ENCODE measurements at regions not wholly inside any gene's neighbourhood (a gene's known extent, or its start where the extent isn't known, plus 50 kb on each side); places are given as distances from the start of the nearest gene placed in this dataset.
A peak's percentile ranks its signal among the peaks of the same experiment; 100 is the strongest.

- peaks cover 8% of the 10 kb centered on the region for H3K36me3 Mint-ChIP-seq (ENCODE audit: low read depth, unreplicated experiment)
- no peaks in the 10 kb centered on the region for H3K79me2 ChIP-seq (ENCODE audit: insufficient read depth, low read length)
- DNase-seq (ENCODE audit: low read depth) (no peak), FAIRE-seq (no peak)
- H3K4me1 Mint-ChIP-seq (ENCODE audit: low read depth, unreplicated experiment) = no peaks in the 10 kb centered on the region
- no peaks in the 10 kb centered on the region for H3K4me1 ChIP-seq (ENCODE audit: insufficient read depth, low read length)
- no peaks in the 10 kb centered on the region for H3K36me3 ChIP-seq (ENCODE audit: insufficient read depth, low read length)
- no peaks in the 10 kb centered on the region for H3K27me3 Mint-ChIP-seq (ENCODE audit: low read depth, unreplicated experiment)
- H3K4me3 ChIP-seq (ENCODE audit: insufficient read depth, low read depth, low read length) = no peak overlapping the region
- TF ChIP-seq EZH2 (IDR thresholded peaks at IDR 0.05; ENCODE audit: insufficient read depth, low read length) = no peak
- TF ChIP-seq, protein P1, sequence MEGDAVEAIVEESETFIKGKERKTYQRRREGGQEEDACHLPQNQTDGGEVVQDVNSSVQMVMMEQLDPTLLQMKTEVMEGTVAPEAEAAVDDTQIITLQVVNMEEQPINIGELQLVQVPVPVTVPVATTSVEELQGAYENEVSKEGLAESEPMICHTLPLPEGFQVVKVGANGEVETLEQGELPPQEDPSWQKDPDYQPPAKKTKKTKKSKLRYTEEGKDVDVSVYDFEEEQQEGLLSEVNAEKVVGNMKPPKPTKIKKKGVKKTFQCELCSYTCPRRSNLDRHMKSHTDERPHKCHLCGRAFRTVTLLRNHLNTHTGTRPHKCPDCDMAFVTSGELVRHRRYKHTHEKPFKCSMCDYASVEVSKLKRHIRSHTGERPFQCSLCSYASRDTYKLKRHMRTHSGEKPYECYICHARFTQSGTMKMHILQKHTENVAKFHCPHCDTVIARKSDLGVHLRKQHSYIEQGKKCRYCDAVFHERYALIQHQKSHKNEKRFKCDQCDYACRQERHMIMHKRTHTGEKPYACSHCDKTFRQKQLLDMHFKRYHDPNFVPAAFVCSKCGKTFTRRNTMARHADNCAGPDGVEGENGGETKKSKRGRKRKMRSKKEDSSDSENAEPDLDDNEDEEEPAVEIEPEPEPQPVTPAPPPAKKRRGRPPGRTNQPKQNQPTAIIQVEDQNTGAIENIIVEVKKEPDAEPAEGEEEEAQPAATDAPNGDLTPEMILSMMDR (IDR thresholded peaks at IDR 0.05; ENCODE audit: insufficient read depth, low read depth, low read length) = no peak
- H3K9ac ChIP-seq (ENCODE audit: low read length) = no peak overlapping the region
- H3K9me3 ChIP-seq (ENCODE audit: insufficient read depth, low read depth, low read length) = no peaks in the 10 kb centered on the region
- H3K27me3 ChIP-seq (ENCODE audit: insufficient read depth, low read length) = no peaks in the 10 kb centered on the region
- H3K27ac Mint-ChIP-seq (ENCODE audit: unreplicated experiment) = no peak overlapping the region
- no peaks in the 10 kb centered on the region for H3K9me3 Mint-ChIP-seq (ENCODE audit: unreplicated experiment)
- no peaks in the 10 kb centered on the region for H4K20me1 ChIP-seq (ENCODE audit: insufficient read depth, low read length)
- no peak overlapping the region for H3K4me3 Mint-ChIP-seq (ENCODE audit: unreplicated experiment)
- H3K27ac ChIP-seq (ENCODE audit: low read depth, low read length) = no peak overlapping the region
- H3K4me2 ChIP-seq (ENCODE audit: low read length) = no peak overlapping the region
- no peak overlapping the region for H2AFZ ChIP-seq (ENCODE audit: low read depth, low read length)
Observed at GRCh38 chr12:100737168-100737567, 57.4 kb upstream of the ANO4 start.

- no peak overlapping the region for H3K4me3 ChIP-seq (ENCODE audit: insufficient read depth, low read depth, low read length)
- Mint-ChIP-seq H3K27ac (ENCODE audit: unreplicated experiment) (no peak overlapping the region), H3K9me3 (ENCODE audit: unreplicated experiment) (no peaks in the 10 kb centered on the region), H3K36me3 (ENCODE audit: low read depth, unreplicated experiment) (peaks cover 8% of the 10 kb centered on the region), H3K4me1 (ENCODE audit: low read depth, unreplicated experiment) (no peaks in the 10 kb centered on the region), H3K27me3 (ENCODE audit: low read depth, unreplicated experiment) (no peaks in the 10 kb centered on the region), H3K4me3 (ENCODE audit: unreplicated experiment) (no peak overlapping the region)
- H3K4me2 ChIP-seq (ENCODE audit: low read length) = no peak overlapping the region
- no peaks in the 10 kb centered on the region for H3K79me2 ChIP-seq (ENCODE audit: insufficient read depth, low read length)
- no peak overlapping the region for H3K27ac ChIP-seq (ENCODE audit: low read depth, low read length)
- TF ChIP-seq EZH2 (IDR thresholded peaks at IDR 0.05; ENCODE audit: insufficient read depth, low read length) = no peak
- TF ChIP-seq, protein P1 (IDR thresholded peaks at IDR 0.05; ENCODE audit: insufficient read depth, low read depth, low read length) = no peak
- H2AFZ ChIP-seq (ENCODE audit: low read depth, low read length) = no peak overlapping the region
- no peaks in the 10 kb centered on the region for H3K4me1 ChIP-seq (ENCODE audit: insufficient read depth, low read length)
- H3K9me3 ChIP-seq (ENCODE audit: insufficient read depth, low read depth, low read length) = no peaks in the 10 kb centered on the region
- no peak overlapping the region for H3K9ac ChIP-seq (ENCODE audit: low read length)
- no peaks in the 10 kb centered on the region for H3K27me3 ChIP-seq (ENCODE audit: insufficient read depth, low read length)
- H4K20me1 ChIP-seq (ENCODE audit: insufficient read depth, low read length) = no peaks in the 10 kb centered on the region
- no peak for FAIRE-seq
- no peaks in the 10 kb centered on the region for H3K36me3 ChIP-seq (ENCODE audit: insufficient read depth, low read length)
- DNase-seq (ENCODE audit: low read depth) = no peak
Observed at GRCh38 chr12:100738086-100738485, 56.5 kb upstream of the ANO4 start.

DNA sequence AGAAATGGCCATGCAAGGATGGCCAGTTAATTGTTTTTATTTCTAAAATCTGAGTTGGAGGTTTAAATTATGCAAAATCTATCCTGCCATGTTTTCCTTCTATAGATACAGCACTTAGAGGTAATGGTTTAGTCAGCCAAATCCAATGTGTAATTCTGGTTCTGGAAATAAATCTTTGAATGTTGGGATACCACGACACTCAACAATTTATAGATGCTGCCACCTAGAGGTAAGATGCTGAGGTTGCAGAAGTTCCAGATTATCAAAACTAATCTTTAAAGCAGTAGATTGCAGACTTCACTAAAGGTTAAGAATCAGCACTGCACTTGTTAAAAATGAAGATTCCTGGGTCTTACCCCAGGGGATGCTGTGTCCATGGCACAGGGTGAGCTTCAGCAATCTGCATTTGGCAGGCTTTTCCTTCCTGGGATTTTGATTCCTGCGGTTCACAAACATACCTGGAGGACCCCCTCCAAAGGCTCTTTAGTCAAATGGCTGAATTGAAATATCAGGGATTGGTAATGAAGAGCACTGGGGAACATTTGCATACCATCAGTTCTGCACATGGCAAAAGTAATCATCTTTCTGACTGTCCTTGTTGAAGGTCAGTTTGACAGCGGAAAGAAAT is 53.4 kb upstream of the ANO4 start:
- Histone ChIP-seq H2AFZ (ENCODE audit: low read depth, low read length) (no peak overlapping the region), H3K4me2 (ENCODE audit: low read length) (no peak overlapping the region)
- TF ChIP-seq EZH2 (IDR thresholded peaks at IDR 0.05; ENCODE audit: insufficient read depth, low read length) = no peak
- TF ChIP-seq, protein P1 (IDR thresholded peaks at IDR 0.05; ENCODE audit: insufficient read depth, low read depth, low read length) = peak; percentile 75

More for the DNA sequence above, 53.4 kb upstream of the ANO4 start:
- H3K9me3 Mint-ChIP-seq (ENCODE audit: unreplicated experiment) = peaks cover 6% of the 10 kb centered on the region
- no peak overlapping the region for H3K27ac ChIP-seq (ENCODE audit: low read depth, low read length)
- H3K4me3 Mint-ChIP-seq (ENCODE audit: unreplicated experiment) = no peak overlapping the region
- no peak overlapping the region for H3K27ac Mint-ChIP-seq (ENCODE audit: unreplicated experiment)
- no peaks in the 10 kb centered on the region for H3K27me3 Mint-ChIP-seq (ENCODE audit: low read depth, unreplicated experiment)
- no peaks in the 10 kb centered on the region for H3K36me3 ChIP-seq (ENCODE audit: insufficient read depth, low read length)
- no peak overlapping the region for H3K4me3 ChIP-seq (ENCODE audit: insufficient read depth, low read depth, low read length)
- H3K36me3 Mint-ChIP-seq (ENCODE audit: low read depth, unreplicated experiment) = peaks cover 5% of the 10 kb centered on the region
- no peak overlapping the region for H3K9ac ChIP-seq (ENCODE audit: low read length)
- no peak for DNase-seq (ENCODE audit: low read depth)
- H3K79me2 ChIP-seq (ENCODE audit: insufficient read depth, low read length) = no peaks in the 10 kb centered on the region
- H4K20me1 ChIP-seq (ENCODE audit: insufficient read depth, low read length) = no peaks in the 10 kb centered on the region
- no peaks in the 10 kb centered on the region for H3K9me3 ChIP-seq (ENCODE audit: insufficient read depth, low read depth, low read length)
- H3K4me1 ChIP-seq (ENCODE audit: insufficient read depth, low read length) = no peaks in the 10 kb centered on the region
- no peaks in the 10 kb centered on the region for H3K4me1 Mint-ChIP-seq (ENCODE audit: low read depth, unreplicated experiment)
- FAIRE-seq = no peak
- H3K27me3 ChIP-seq (ENCODE audit: insufficient read depth, low read length) = no peaks in the 10 kb centered on the region
